ENCODE measurements at regions not wholly inside any gene's neighbourhood (a gene's known extent, or its start where the extent isn't known, plus 50 kb on each side); places are given as distances from the start of the nearest gene placed in this dataset.

- TF ChIP-seq CTCF (conservative IDR thresholded peaks at IDR 0.05; ENCODE audit: low read depth in 2 of 2): no peak
- TF ChIP-seq EZH2phosphoT487 (IDR thresholded peaks at IDR 0.05; ENCODE audit: unreplicated experiment): no peak
- no peak for TF ChIP-seq EZH2 (IDR thresholded peaks at IDR 0.05; ENCODE audit: low read depth, unreplicated experiment)
- TF ChIP-seq REST (IDR thresholded peaks at IDR 0.05; ENCODE audit: unreplicated experiment): no peak
- TF ChIP-seq CREB1 (CRISPR knock-in tag; IDR thresholded peaks at IDR 0.05; ENCODE audit: low read depth): no peak
- no peak for TF ChIP-seq POLR2AphosphoS5 (IDR thresholded peaks at IDR 0.05; ENCODE audit: low read depth)
- no peak for TF ChIP-seq ZNF114 (CRISPR knock-in tag; IDR thresholded peaks at IDR 0.05)
- no peak for TF ChIP-seq ZNF462 (CRISPR knock-in tag; IDR thresholded peaks at IDR 0.05)
- TF ChIP-seq STAT1 (IDR thresholded peaks at IDR 0.05; ENCODE audit: unreplicated experiment): no peak
Observed at GRCh38 chr13:62294244-62294643, 878.6 kb upstream of the PCDH20 start.

Data from GM23338 (cell line).